ENCODE measurements at regions not wholly inside any gene's neighbourhood (a gene's known extent, or its start where the extent isn't known, plus 50 kb on each side); places are given as distances from the start of the nearest gene placed in this dataset.
"Not testable (repeated sequence)": the region's sequence is repeated elsewhere in the genome, so short reads cannot be mapped to it uniquely, and the experiment has no call there.

- not testable (repeated sequence) for DNase-seq (ENCODE audit: low read depth in 2 of 2)
Observed at GRCh38 chr1:120552190-120552589, 137.4 kb downstream of the NBPF8 start.

DNA sequence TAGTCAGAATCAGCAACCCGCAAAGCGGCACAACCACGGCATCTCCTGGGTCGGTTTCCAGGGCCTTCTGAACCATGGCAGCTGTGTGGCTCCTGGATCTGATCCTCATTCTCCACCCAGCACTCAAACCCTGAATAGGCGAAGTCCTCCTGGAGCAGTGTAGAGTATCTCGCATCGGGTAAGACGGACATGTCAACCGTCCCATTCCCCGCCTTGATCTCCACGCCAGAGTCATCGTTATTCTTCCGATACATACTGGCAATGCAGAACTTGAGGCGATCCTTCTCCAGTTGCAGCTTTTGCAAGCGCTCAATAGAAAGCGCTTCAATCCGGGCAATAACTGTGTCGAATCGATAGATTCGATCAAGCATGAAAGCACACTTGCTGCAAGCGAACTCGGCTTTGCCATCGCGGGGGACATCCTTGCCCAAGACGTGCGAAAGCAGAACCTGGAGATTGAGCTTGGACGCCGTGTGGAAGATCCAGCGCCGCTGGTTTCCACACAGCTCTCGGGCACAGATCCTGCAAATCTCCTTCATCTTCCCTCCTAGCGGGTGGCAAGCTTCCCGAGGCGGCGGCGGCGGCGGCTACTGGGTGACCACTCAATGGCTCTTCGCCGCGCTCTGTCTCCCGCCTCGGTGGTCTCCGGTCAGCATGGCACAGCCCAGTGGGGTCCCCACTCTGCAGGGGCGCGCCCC lies 142.9 kb downstream of the NBPF8 start:
- DNase-seq (ENCODE audit: low read depth in 2 of 2): not testable (repeated sequence)

- DNase-seq (ENCODE audit: low read depth in 2 of 2): peak; percentile 14 to 60
Observed at GRCh38 chr1:120558303-120559060, 143.6 kb downstream of the NBPF8 start.

DNA sequence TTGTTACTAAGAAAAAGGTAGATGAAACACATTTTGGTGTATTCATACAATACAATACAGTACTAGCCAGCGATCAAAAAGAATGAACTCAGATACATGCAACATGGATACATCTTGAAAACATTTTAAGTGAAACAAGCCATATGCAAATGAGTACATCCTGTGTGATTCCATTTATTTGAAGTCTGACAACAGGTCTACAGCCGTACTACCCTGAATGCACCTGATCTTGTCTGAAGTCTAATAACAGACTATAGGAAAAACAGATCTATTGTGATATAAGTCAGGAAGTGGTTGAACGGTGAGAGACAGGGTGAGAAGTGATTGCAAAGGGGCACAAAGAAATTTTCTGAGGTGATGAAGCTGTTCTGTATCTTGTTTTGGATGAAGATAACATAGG lies 146.9 kb downstream of the NBPF8 start:
- DNase-seq (ENCODE audit: low read depth in 2 of 2): not testable (repeated sequence)

DNA sequence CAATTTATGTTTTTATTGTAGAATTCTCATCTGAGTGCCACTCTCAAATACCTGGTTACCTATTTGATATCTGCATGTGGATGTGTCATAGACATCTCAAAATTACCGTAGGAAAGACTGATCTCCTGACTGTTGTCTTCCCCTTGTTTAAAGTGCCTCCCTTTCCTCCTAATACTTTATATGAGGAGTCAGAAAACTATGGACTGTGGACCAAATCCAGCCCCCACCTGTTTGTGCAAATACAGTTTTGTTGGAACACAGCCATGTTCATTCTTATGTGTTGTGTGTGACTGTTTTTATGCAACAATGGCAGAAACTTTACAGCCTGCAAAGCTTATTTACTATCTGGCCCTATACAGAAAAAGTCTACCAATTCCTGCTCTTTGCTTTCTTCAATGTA lies 150.6 kb downstream of the NBPF8 start:
- not testable (repeated sequence) for DNase-seq (ENCODE audit: low read depth in 2 of 2)

- DNase-seq (ENCODE audit: low read depth in 2 of 2): not testable (repeated sequence)
Observed at GRCh38 chr1:120567620-120568019, 152.8 kb downstream of the NBPF8 start.

DNA sequence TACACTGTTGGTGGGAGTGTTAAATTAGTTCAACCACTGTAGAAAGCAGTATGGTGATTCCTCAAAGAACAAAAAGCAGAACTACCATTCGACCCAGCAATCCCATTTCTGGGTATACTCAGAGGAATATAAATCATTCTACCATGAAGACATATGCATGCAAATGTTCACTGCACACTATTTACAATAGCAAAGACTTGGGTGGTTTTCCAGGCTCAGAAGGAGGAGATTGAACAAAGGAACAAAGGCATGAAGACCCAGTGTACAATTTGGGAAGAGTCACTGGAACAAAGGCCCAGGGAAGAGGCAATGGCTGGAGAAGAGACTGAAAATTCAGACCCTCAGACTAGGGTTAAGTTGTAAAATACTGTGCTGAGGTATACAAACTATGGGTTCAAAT lies 148.5 kb upstream of the NBPF26 start:
- not testable (repeated sequence) for DNase-seq (ENCODE audit: low read depth in 2 of 2)

DNA sequence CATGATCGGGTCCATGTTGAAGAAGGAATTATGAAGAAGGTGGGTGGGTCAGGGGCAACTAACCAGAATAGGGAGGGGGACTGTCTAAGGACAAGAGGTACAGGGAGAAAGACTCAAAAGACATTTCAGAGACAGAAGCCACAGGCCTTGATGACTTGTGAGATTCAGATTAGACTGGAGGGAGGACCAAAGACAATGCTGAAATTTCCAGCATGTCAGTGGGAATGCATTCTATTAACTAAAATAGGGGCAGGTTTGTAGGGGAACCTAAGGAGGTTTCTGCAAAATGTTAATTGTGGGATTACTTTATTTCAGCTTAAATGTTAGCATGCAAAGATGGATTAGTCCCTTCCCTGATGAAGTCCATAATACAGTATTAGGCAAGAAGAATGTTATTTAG lies 141.6 kb upstream of the NBPF26 start:
- not testable (repeated sequence) for DNase-seq (ENCODE audit: low read depth in 2 of 2)

GRCh38 chr1:120586053-120586452 lies 137.7 kb upstream of the NBPF26 start:
- not testable (repeated sequence) for DNase-seq (ENCODE audit: low read depth in 2 of 2)

DNA sequence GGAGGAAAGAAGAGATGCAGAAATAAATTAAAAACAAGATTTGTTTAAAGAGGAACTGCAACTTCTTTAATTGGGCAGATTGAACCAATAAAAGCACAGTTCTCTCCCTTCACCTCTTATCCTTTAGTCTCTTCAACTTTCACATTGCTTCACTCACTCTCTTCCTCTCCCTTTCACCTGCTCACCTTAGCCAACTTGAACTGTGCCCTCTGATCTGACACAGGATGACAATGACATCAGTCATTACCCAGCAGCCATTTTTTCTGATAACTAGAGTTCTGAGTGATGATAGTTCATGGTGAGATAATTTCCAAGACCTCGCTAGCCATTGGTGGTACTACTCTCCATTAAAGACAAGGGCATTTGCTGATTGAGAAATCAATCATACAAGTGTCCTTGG lies 134.9 kb upstream of the NBPF26 start:
- not testable (repeated sequence) for DNase-seq (ENCODE audit: low read depth in 2 of 2)

DNA sequence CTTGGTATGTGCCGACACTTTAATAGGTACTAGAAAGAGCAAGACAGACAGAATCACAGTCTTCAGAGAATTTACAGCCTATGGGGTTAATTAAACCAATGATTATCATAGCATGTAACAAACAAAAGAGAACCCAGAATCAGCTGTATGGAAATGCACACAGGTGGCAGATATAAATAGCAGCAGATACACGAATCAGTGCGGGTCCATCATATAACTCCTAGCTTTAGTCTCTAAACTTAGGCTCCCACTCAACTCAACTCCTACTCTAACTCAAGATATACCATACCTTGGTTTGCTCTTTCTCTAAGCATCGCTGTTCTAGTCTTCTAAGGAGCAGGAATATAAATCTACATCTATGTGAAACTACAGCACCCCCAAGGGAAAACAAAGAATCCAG lies 132.0 kb upstream of the NBPF26 start:
- DNase-seq (ENCODE audit: low read depth in 2 of 2): not testable (repeated sequence)

DNA sequence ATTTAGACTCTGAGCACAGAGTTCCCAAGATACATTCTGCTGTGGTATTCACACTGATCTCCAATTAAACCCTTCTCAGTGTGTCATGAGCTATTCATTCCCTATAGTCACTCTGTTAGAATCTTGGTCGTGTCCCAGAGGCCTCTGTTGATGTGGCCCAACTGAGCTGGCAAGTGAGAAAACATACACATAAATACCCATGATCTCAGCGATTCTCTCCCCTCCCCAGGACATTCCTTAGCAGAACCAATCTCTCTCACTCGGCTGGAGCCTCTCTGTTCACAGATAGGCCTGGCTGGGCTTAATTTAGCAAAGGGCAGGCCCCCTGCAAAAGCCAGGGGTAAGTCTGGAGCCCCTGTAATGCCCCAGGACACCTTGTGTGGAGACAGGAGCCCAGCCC lies 130.8 kb upstream of the NBPF26 start:
- DNase-seq (ENCODE audit: low read depth in 2 of 2): not testable (repeated sequence)

DNA sequence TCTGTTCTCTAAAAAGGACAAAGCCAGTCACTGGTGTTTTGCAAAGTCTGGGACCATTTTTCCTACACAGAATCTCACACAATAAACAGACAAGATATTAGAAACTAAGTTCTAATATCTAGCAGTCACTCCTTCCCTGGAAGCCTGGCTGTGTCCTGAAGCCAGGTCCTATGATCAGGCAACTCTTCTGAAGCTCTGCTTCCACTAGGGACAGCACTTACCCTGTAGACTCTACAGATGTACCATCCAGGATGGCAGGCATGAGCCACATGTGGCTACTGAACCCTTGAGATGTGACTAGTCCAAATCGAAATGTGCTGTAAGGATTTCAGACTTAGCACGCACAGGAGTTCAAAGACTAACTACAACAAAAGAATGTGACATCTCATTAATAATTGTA lies 130.1 kb upstream of the NBPF26 start:
- not testable (repeated sequence) for DNase-seq (ENCODE audit: low read depth in 2 of 2)

GRCh38 chr1:120598331-120598951 lies 125.3 kb upstream of the NBPF26 start:
- not testable (repeated sequence) for DNase-seq (ENCODE audit: low read depth in 2 of 2)

GRCh38 chr1:120599511-120599910 lies 124.2 kb upstream of the NBPF26 start:
- DNase-seq (ENCODE audit: low read depth in 2 of 2): not testable (repeated sequence)

- DNase-seq (ENCODE audit: low read depth in 2 of 2): not testable (repeated sequence)
Observed at GRCh38 chr1:120600442-120601041, 123.2 kb upstream of the NBPF26 start.

GRCh38 chr1:120607882-120608281 lies 115.9 kb upstream of the NBPF26 start:
- not testable (repeated sequence) for DNase-seq (ENCODE audit: low read depth in 2 of 2)

DNA sequence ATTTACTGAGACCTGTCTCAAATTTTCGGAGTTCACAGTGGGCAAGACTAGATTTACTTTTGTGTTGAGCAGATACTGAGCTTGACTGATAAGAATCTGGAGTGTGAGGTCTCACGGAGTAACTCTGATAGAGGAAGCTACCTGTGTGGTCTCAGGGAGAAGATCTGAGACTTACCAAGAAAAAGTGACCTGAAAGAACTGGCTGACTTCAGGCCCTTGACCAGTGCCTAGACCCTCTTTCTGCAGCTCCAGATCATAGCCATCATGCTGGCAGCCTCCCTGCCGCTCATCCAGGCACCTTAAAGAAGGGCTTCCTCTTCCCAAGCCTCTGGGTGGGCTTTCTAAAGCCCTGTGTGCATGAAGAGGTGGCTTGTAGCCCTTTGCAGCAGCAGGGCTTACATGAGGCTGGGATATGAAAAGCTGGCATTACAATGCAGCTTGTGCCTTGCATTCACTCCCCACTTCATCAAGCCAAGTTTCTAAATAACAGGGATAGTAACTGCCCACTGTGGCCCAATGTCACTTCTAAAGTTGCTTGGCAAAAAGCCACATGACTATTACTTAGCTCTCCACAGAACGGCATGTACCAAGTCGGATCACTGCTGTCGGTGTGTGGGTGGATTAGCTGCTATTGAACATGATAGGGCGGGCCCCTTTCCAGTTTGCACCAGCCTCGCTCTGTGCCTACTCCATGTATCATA lies 115.3 kb upstream of the NBPF26 start:
- not testable (repeated sequence) for DNase-seq (ENCODE audit: low read depth in 2 of 2)

DNA sequence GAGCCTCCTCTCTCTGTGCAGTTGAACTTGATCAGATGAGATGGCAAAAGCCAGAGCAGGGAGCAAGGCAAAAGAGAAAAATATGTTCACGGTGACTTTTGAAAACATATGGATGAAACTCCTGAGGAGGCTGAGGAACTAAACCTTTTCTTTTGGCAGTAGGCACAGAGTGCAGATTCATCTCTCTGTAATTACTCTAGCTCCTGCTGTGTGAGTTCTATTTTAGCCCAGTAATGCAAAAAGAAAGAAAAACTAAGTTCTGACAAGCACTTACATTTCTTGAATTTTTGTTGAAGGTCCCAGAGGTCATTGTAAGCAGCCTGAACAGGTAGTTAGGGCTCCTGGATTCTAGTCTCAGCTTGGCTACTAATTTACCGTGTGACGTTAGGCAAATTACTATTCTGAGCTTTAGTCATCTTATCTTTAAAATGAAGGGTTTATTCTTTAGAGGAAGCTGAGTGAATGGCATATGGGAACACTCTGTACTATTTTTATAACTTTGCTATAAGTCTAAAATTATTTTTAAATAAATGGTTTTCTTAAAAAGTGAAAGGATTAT lies 114.7 kb upstream of the NBPF26 start:
- not testable (repeated sequence) for DNase-seq (ENCODE audit: low read depth in 2 of 2)

- not testable (repeated sequence) for DNase-seq (ENCODE audit: low read depth in 2 of 2)
Observed at GRCh38 chr1:120609834-120610233, 113.9 kb upstream of the NBPF26 start.

Measured in stimulated activated CD4-positive, alpha-beta T cell treated with anti-CD3 and anti-CD28 coated beads, Interleukin-4, amount 100 ng/mL, for 48 hours (primary cell).